GM19463 (cell line): ENCODE measurements at regions not wholly inside any gene's neighbourhood (a gene's known extent, or its start where the extent isn't known, plus 50 kb on each side); places are given as distances from the start of the nearest gene placed in this dataset.
A peak's percentile ranks its signal among the peaks of the same experiment; 100 is the strongest.
"Not testable (repeated sequence)": the region's sequence is repeated elsewhere in the genome, so short reads cannot be mapped to it uniquely, and the experiment has no call there.

ENCODE experiments used
- ATAC-seq: cut with Tn5 transposase; IDR thresholded peaks from one replicate; pipeline ENCODE4 v1.9.1; 2021; ENCODE audit warnings: mild to moderate bottlenecking, moderate library complexity; ENCODE audit not compliant: unreplicated experiment

DNA sequence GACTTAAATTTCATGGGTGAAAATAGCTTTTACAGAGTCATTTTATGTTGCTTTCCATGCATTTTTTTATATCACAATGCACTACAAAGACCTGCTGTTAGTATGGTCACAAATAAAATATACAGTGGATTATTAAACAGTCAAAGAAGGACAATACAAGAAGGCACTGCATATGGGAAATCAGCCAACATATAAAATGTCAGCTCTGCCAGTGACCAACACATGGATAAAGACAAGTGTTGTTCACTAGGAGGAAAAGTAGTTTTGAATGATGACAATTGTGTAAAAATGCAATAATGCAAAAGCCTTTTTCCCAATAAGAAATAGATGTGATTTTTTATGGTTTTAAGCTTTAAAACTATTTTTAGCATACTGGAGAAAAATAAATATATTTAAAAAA lies 425.3 kb upstream of the CBLB start:
- no peak for ATAC-seq

- ATAC-seq = no peak
Measured at GRCh38 chr3:106296062-106296461, 427.2 kb upstream of the CBLB start.

DNA sequence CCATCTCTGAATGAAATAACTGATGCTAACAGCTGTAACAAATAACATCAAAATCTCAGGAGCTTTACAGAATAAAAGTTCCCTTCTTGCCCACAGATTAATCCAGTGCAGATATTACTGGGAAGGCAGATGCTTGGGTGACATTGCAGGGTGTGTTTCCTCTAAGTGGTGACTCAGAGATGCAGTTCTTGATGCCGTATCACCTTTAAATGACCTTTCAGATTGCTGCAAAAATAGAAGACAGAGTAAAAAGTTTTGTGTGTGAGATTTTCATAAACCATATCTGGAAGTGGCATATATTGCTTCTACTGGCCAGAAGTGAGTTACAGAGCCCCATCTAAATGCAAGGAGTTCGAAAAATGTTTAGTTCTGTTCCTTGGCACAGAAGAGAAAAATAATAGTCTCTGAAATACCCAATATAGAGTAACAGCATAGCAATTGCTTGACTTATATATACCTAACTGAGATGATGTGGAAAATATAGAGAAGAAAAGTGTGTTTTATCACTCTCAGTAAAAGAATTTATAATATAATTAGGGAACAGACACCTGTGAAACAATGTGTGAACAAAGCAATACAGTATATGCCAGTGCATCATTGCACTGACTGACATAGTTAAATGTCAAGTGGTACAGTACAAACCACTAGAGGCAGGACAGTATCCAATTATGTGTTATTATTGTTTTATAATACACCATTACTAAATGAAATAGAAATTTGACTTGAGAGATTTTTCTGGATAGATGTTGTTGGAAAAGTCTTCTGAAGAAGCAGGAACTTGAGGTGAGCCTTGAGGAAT lies 430.7 kb upstream of the CBLB start:
- ATAC-seq = peak; percentile 56

DNA sequence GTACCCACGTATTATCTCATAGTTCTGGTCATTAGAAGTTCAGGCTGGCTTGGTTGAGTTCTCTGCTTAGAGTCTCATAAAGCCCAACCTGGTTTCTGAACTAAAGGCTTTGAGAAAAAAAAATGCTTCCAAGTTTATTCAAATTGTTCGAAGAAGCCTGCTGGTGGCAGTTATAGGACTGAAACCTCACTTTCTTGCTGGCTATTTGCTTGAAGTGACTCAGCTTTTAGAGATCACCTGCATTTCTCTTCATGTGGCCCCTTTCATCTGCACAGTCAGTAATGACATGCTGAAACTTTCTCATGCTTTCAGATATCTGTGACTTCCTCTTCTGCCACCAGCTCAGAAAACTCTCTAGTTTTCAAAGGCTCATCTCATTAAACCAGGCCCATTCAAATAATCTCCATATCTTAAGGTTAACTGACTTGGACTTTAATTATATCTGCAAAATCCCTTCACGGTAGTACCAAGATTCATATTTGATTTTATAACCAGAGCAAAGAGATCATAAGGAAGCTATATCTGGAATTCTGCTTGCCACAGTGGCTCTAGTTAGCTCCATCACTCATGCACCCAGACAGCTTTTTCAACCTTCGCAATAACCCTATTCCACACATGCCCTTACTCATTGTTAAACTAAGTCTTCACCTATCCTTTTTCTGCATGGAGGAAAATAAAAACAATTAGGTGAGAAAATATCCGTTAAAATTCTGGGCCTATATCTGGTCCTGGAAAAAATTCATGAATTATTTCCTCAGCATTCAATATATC lies 433.8 kb upstream of the CBLB start:
- ATAC-seq = peak; percentile 83

GRCh38 chr3:106303766-106304165 lies 435.0 kb upstream of the CBLB start:
- no peak for ATAC-seq

- ATAC-seq = no peak
Measured at GRCh38 chr3:106305127-106305526, 436.3 kb upstream of the CBLB start.

- ATAC-seq = no peak
Measured at GRCh38 chr3:106305882-106306435, 437.1 kb upstream of the CBLB start.

- ATAC-seq = no peak
Measured at GRCh38 chr3:106309274-106309673, 440.5 kb upstream of the CBLB start.

DNA sequence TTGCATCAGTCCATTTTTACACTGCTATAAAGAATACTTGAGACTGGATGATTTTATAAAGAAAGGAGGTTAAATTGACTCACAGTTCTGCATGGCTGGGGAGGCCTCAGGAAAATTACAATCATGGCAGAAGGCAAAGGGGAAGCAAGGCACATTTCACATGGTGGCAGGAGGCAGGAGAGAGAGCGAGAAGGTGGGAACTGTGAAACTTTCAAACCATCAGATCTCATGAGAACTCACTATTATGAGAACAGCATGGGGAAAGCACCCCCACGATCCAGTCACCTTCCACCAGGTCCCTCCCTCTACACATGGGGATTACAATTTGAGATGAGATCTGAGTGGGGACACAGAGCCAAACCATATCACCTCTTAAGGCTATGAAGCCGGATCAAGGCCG lies 441.0 kb upstream of the CBLB start:
- ATAC-seq = not testable (repeated sequence)

GRCh38 chr3:106317141-106318055 lies 448.6 kb upstream of the CBLB start:
- ATAC-seq = no peak

DNA sequence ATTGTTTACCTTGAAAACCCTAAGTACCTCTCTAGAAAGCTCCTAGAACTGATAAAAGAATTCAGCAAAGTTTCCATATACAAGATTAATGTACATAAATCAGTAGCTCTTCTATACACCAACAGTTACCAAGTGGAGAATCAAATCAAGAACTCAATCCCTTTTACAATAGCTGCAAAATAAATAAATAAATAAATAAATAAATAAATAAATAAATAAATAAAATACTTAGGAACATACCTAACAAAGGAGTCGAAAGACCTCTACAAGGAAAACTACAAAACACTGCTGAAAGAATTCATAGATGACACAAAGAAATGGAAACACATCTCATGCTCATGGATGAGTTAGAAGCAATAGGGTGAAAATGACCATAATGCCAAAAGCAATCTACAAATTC lies 452.6 kb upstream of the CBLB start:
- ATAC-seq = not testable (repeated sequence)

DNA sequence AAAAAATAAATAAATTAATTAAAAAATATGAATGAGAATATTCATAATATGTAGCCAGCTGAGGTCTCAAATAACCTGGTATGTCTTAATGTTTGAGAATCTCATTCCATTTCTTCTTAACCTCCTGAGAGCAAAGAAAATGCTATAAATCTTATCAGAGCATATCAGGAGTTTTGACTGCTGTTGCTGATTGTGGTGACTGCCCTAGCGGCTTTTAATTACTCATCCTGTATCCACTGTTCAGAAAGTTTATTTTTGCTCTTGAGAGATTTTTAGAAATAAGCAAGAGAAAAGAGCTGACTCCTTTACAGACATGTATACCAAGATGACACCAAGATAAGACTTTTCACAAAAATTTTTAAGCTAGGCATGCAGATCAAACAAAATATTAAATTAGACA lies 454.8 kb upstream of the CBLB start:
- ATAC-seq = no peak

- no peak for ATAC-seq
Measured at GRCh38 chr3:106326941-106327695, 458.3 kb upstream of the CBLB start.

DNA sequence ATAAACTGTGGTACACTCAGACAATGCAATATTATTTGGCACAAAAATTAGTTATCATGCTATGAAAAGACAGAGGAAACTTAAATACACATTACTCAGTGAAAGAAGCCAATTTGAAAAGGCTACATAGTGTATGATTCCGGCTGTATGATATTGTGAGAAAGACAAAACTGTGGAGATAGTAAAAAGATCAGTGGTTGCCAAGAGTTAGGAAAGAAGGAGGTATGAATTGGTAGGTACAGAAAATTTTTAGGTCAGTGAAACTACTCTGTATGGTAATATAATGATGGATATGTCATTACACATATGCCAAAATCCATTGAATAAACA lies 458.8 kb upstream of the CBLB start:
- ATAC-seq = no peak

GRCh38 chr3:106328224-106328623 lies 459.4 kb upstream of the CBLB start:
- no peak for ATAC-seq

GRCh38 chr3:106329521-106329920 lies 460.7 kb upstream of the CBLB start:
- no peak for ATAC-seq

- ATAC-seq = no peak
Measured at GRCh38 chr3:106331636-106332035, 462.8 kb upstream of the CBLB start.

DNA sequence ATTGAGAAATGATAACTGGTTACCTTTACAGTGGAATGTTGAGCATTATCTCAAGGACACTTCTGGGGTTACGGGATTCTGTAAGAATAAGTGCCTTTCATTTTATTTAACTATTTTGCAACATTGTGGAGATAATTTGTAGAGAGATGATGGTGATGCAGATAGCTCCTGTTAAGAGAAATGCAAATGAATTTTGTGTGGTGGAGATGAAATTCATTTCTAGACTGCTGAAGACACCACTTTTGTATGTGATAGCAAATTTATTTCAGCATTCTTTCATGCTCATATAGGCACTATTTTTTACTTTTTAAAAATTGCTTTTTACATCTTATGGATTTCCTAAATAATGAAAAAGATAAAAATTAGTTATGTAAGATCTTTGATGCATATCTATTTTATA lies 463.3 kb upstream of the CBLB start:
- ATAC-seq = no peak

GRCh38 chr3:106332884-106333283 lies 464.1 kb upstream of the CBLB start:
- ATAC-seq = peak; percentile 69

DNA sequence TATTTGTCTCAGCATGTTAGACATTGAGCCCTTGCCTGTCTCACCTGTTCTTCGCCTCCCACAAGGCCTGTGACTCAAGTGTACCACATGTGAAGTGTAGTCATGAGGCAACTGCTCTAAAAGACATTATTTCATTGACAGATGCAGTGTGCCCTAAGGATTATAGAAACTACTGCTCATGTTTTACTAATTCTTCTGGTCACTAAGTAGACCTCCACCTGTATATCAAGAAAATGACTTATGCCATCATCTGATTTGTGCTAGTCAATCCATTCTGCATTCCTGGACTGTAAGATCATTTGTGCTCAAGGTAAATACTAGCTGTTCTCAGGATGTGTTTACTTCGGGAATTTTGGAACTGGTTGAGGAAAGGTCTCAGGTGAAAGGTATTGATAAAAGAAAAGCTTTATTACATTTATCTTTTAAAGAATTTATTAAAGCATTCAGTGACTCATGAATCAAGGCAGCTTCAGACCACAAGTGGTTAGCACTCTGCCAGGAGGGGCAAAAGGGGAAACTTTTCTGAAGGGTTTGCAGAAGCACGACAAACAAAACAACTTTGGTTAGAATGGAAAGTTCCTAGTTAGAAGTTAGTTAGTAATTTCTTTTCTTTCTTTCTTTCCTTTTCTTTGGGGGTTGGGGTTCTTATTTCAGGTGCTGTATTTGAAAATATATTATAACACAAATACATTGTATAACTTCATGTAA lies 465.3 kb upstream of the CBLB start:
- peak; percentile 45 for ATAC-seq
